KMS-11 (cell line): ENCODE measurements at regions not wholly inside any gene's neighbourhood (a gene's known extent, or its start where the extent isn't known, plus 50 kb on each side); places are given as distances from the start of the nearest gene placed in this dataset.

ENCODE experiments used
- H2AFZ ChIP-seq: fragments of 200-600 bp; sonication (generic); 2 replicates; pipeline ENCODE4 v1.6.1; 2016; ENCODE audit warnings: antibody characterized with exemption, mixed run types, low read depth
- H3K27ac ChIP-seq: fragments of 200-600 bp; sonication (generic); 2 replicates; pipeline ENCODE4 v1.6.1; 2016; ENCODE audit warnings: mild to moderate bottlenecking, mixed run types
- H3K27me3 ChIP-seq: fragments of 200-600 bp; sonication (generic); 2 replicates; pipeline ENCODE4 v1.6.1; 2017; ENCODE audit warnings: mild to moderate bottlenecking, low read depth, mixed run types, moderate library complexity; ENCODE audit not compliant: insufficient read depth
- H3K36me3 ChIP-seq: fragments of 200-600 bp; sonication (generic); 2 replicates; pipeline ENCODE4 v1.6.1; 2017; ENCODE audit warnings: mild to moderate bottlenecking, mixed run types; ENCODE audit not compliant: insufficient read depth
- H3K4me1 ChIP-seq: fragments of 200-600 bp; sonication (generic); 2 replicates; pipeline ENCODE4 v1.6.1; 2016; ENCODE audit warnings: mild to moderate bottlenecking, low read depth, mixed run types; ENCODE audit not compliant: poor library complexity, severe bottlenecking
- H3K4me2 ChIP-seq: fragments of 200-600 bp; sonication (generic); 2 replicates; pipeline ENCODE4 v1.7.0; 2016; ENCODE audit warnings: mild to moderate bottlenecking, mixed run types
- H3K4me3 ChIP-seq: fragments of 200-600 bp; sonication (generic); IDR thresholded peaks from 2 replicates; pipeline ENCODE4 v1.6.1; 2017; ENCODE audit warnings: low read depth, low read length, mixed read lengths; ENCODE audit not compliant: insufficient read depth
- H3K79me2 ChIP-seq: fragments of 200-600 bp; sonication (generic); 2 replicates; pipeline ENCODE4 v1.6.1; 2016; ENCODE audit warnings: low read depth, mixed run types; ENCODE audit not compliant: insufficient read depth
- H3K9ac ChIP-seq: fragments of 200-600 bp; sonication (generic); 2 replicates; pipeline ENCODE4 v1.6.1; 2016; ENCODE audit warnings: mild to moderate bottlenecking, mixed run types
- H4K20me1 ChIP-seq: fragments of 200-600 bp; sonication (generic); 2 replicates; pipeline ENCODE4 v1.6.1; 2016; ENCODE audit warnings: mild to moderate bottlenecking, mixed run types; ENCODE audit not compliant: insufficient read depth
- CTCF ChIP-seq: fragments of 200-600 bp; sonication (generic); conservative IDR thresholded peaks from 2 replicates; pipeline ENCODE4 v1.6.1; 2017; ENCODE audit warnings: low read depth, mild to moderate bottlenecking, antibody characterized with exemption, low read length, moderate library complexity, mixed read lengths

GRCh38 chr21:26652854-26653253 is 79.8 kb upstream of the CYYR1 start:
- no peaks in the 10 kb centered on the region for H3K79me2 ChIP-seq
- no peaks in the 10 kb centered on the region for H3K36me3 ChIP-seq
- no peak overlapping the region for H3K9ac ChIP-seq
- TF ChIP-seq CTCF: no peak
- no peak overlapping the region for H3K4me2 ChIP-seq
- H3K4me3 ChIP-seq: no peak overlapping the region
- no peaks in the 10 kb centered on the region for H3K4me1 ChIP-seq
- no peak overlapping the region for H2AFZ ChIP-seq
- no peak overlapping the region for H3K27ac ChIP-seq
- H4K20me1 ChIP-seq: no peaks in the 10 kb centered on the region
- H3K27me3 ChIP-seq: no peaks in the 10 kb centered on the region

- H3K4me1 ChIP-seq: no peaks in the 10 kb centered on the region
- no peaks in the 10 kb centered on the region for H3K79me2 ChIP-seq
- H3K27me3 ChIP-seq: no peaks in the 10 kb centered on the region
- H3K4me3 ChIP-seq: no peak overlapping the region
- H4K20me1 ChIP-seq: no peaks in the 10 kb centered on the region
- no peak for TF ChIP-seq CTCF
- no peak overlapping the region for H3K4me2 ChIP-seq
- no peak overlapping the region for H3K9ac ChIP-seq
- no peaks in the 10 kb centered on the region for H3K36me3 ChIP-seq
- no peak overlapping the region for H2AFZ ChIP-seq
- H3K27ac ChIP-seq: no peak overlapping the region
Observed at GRCh38 chr21:26641062-26641461, 68.0 kb upstream of the CYYR1 start.

- H3K27me3 ChIP-seq: no peaks in the 10 kb centered on the region
Observed at GRCh38 chr21:26637201-26637745, 64.2 kb upstream of the CYYR1 start.

GRCh38 chr21:26635681-26636080 is 62.6 kb upstream of the CYYR1 start:
- no peak overlapping the region for H3K4me2 ChIP-seq
- no peak for TF ChIP-seq CTCF
- no peak overlapping the region for H2AFZ ChIP-seq
- no peaks in the 10 kb centered on the region for H3K4me1 ChIP-seq
- H3K79me2 ChIP-seq: no peaks in the 10 kb centered on the region
- H3K27me3 ChIP-seq: no peaks in the 10 kb centered on the region
- no peak overlapping the region for H3K9ac ChIP-seq
- H4K20me1 ChIP-seq: no peaks in the 10 kb centered on the region
- H3K4me3 ChIP-seq: no peak overlapping the region
- no peaks in the 10 kb centered on the region for H3K36me3 ChIP-seq
- no peak overlapping the region for H3K27ac ChIP-seq

More at GRCh38 chr21:26637201-26637745, 64.2 kb upstream of the CYYR1 start:
- Histone ChIP-seq H3K27ac (no peak overlapping the region), H3K4me3 (no peak overlapping the region), H3K4me1 (no peaks in the 10 kb centered on the region), H4K20me1 (no peaks in the 10 kb centered on the region), H3K36me3 (no peaks in the 10 kb centered on the region), H3K4me2 (no peak overlapping the region), H2AFZ (no peak overlapping the region), H3K9ac (no peak overlapping the region), H3K79me2 (no peaks in the 10 kb centered on the region)
- no peak for TF ChIP-seq CTCF
